Mesendoderm (in vitro differentiated cells): ENCODE measurements at regions not wholly inside any gene's neighbourhood (a gene's known extent, or its start where the extent isn't known, plus 50 kb on each side); places are given as distances from the start of the nearest gene placed in this dataset.
A peak's percentile ranks its signal among the peaks of the same experiment; 100 is the strongest.

ENCODE experiments used
- DNase-seq: peaks from one replicate; pipeline ENCODE4 v3.0.0; 2013
- H2AK5ac ChIP-seq: 2 replicates; pipeline ENCODE4 v1.6.1; 2013; ENCODE audit warnings: low read length, inconsistent platforms
- H2BK120ac ChIP-seq: 2 replicates; pipeline ENCODE4 v1.6.1; 2013; ENCODE audit warnings: low read depth, mild to moderate bottlenecking, low read length, moderate library complexity, mixed read lengths
- H2BK15ac ChIP-seq: replicated peaks from 2 replicates; pipeline ENCODE4 v1.6.1; 2013; ENCODE audit warnings: low read depth, mild to moderate bottlenecking, moderate library complexity
- H2BK5ac ChIP-seq: 2 replicates; pipeline ENCODE4 v1.6.1; 2013; ENCODE audit warnings: low read length, inconsistent platforms
- H3K18ac ChIP-seq: 2 replicates; pipeline ENCODE4 v1.6.1; 2013; ENCODE audit warnings: mild to moderate bottlenecking, low read length, mixed read lengths
- H3K23ac ChIP-seq: one replicate; pipeline ENCODE4 v1.6.1; 2013; ENCODE audit warnings: low read length
- H3K27ac ChIP-seq: 2 replicates; pipeline ENCODE4 v1.5.1; 2013; ENCODE audit warnings: low read depth, mild to moderate bottlenecking, inconsistent platforms, low read length, moderate library complexity
- H3K27me3 ChIP-seq: 2 replicates; pipeline ENCODE4 v1.6.1; 2013; ENCODE audit warnings: low read length, control low read depth, mild to moderate bottlenecking, inconsistent platforms; ENCODE audit not compliant: insufficient read depth, poor library complexity
- H3K36me3 ChIP-seq: 2 replicates; pipeline ENCODE4 v1.6.1; 2013; ENCODE audit warnings: low read length, inconsistent platforms; ENCODE audit not compliant: control insufficient read depth, insufficient read depth
- H3K4ac ChIP-seq: one replicate; pipeline ENCODE4 v1.6.1; 2013; ENCODE audit warnings: low read depth, mild to moderate bottlenecking, low read length, moderate library complexity
- H3K4me1 ChIP-seq: 2 replicates; pipeline ENCODE4 v1.6.1; 2013; ENCODE audit warnings: low read depth, low read length, inconsistent platforms; ENCODE audit not compliant: control insufficient read depth
- H3K4me2 ChIP-seq: 2 replicates; pipeline ENCODE4 v1.6.1; 2013; ENCODE audit warnings: low read length
- H3K4me3 ChIP-seq: 2 replicates; pipeline ENCODE4 v1.5.1; 2013; ENCODE audit warnings: mild to moderate bottlenecking, low read length
- H3K56ac ChIP-seq: one replicate; pipeline ENCODE4 v1.6.1; 2013; ENCODE audit warnings: low read length
- H3K79me1 ChIP-seq: 2 replicates; pipeline ENCODE4 v1.6.1; 2013; ENCODE audit warnings: low read length, inconsistent platforms
- H3K79me2 ChIP-seq: 2 replicates; pipeline ENCODE4 v1.6.1; 2013; ENCODE audit warnings: mild to moderate bottlenecking, low read length; ENCODE audit not compliant: control insufficient read depth, insufficient read depth
- H3K9ac ChIP-seq: 2 replicates; pipeline ENCODE4 v1.6.1; 2013; ENCODE audit warnings: low read length, inconsistent platforms
- H4K5ac ChIP-seq: one replicate; pipeline ENCODE4 v1.6.1; 2013; ENCODE audit warnings: low read length
- H4K8ac ChIP-seq: one replicate; pipeline ENCODE4 v1.6.1; 2013; ENCODE audit warnings: low read depth, mild to moderate bottlenecking, control low read depth, low read length, moderate library complexity
- WGBS: extraction: QIAGEN DNeasy Blood & Tissue Kit; methylation state at CpG from one replicate; pipeline ENCODE4 v1.1.7; 2013; ENCODE audit warnings: low lambda C conversion rate, missing lambda C conversion rate; ENCODE audit not compliant: insufficient coverage; ENCODE audit errors: extremely low coverage; 5-methylcytosine and 5-hydroxymethylcytosine counted together

DNA sequence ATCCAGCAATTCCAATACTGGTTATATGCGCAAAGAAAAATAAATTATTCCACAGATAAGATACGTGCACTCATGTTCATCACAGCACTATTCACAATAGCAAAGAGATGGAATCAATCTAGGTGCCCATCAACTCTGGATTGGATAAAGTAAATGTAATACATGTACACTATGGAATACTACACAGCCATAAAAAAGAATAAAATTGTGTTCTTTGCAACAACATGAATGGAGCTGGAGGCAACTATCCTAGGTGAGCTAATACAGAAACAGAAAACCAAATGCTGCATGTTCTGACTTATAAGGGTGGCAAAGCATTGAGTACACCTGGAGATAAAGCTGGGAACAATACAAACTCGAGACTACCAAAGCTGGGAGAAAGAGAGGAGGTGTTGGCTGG is 787.3 kb downstream of the KCNT2 start:
- no CpG with 5 or more reads among the region's 3 CpGs for WGBS

GRCh38 chr1:195806060-195806459 is 802.2 kb downstream of the KCNT2 start:
- Histone ChIP-seq H2BK5ac (no peak overlapping the region), H3K56ac (no peak overlapping the region), H3K18ac (no peak overlapping the region), H4K8ac (no peak overlapping the region), H3K4me3 (no peak overlapping the region), H3K4me1 (no peaks in the 10 kb centered on the region), H3K9ac (no peak overlapping the region), H2BK15ac (no peak overlapping the region), H3K79me2 (no peaks in the 10 kb centered on the region), H3K79me1 (no peaks in the 10 kb centered on the region), H3K27me3 (no peaks in the 10 kb centered on the region), H3K4ac (no peak overlapping the region), H3K4me2 (no peak overlapping the region), H3K23ac (no peak overlapping the region), H2AK5ac (no peak overlapping the region), H4K5ac (no peak overlapping the region), H3K27ac (no peak overlapping the region), H3K36me3 (no peaks in the 10 kb centered on the region), H2BK120ac (no peak overlapping the region)
- no peak for DNase-seq
- 100% methylated on average over 1 of the region's 2 CpGs for WGBS

More for the DNA sequence above, 787.3 kb downstream of the KCNT2 start:
- Histone ChIP-seq H4K5ac (no peak overlapping the region), H3K27ac (no peak overlapping the region), H3K36me3 (no peaks in the 10 kb centered on the region), H3K4me2 (no peak overlapping the region), H3K4me1 (no peaks in the 10 kb centered on the region), H2BK120ac (no peak overlapping the region), H3K9ac (no peak overlapping the region), H3K79me2 (no peaks in the 10 kb centered on the region), H3K18ac (no peak overlapping the region), H3K4me3 (no peak overlapping the region), H3K23ac (no peak overlapping the region), H2BK5ac (no peak overlapping the region), H3K79me1 (no peaks in the 10 kb centered on the region), H3K56ac (no peak overlapping the region), H3K27me3 (no peaks in the 10 kb centered on the region), H4K8ac (no peak overlapping the region), H2BK15ac (no peak overlapping the region), H2AK5ac (no peak overlapping the region), H3K4ac (no peak overlapping the region)
- DNase-seq, result no peak

DNA sequence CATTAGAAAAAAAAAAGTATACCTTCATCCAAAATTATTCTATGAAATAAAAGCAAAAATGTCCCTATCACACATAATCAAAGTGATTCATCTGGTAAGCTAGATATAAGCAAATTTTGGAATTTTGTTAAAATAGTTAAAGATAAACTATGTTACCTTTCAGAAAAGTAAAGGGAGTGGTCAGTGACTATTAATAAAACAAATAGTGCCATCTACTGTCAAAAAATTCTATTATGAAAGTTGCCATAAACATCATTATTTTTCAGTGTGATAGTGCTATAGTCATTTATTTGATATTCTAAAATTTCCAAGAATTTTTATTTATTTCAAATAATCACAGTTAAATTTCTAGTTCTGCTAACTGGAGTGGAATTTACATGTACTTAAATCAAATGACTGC is 803.7 kb downstream of the KCNT2 start:
- no peak overlapping the region for H3K18ac ChIP-seq
- no peak overlapping the region for H4K5ac ChIP-seq
- no peak for DNase-seq
- H3K4ac ChIP-seq, result no peak overlapping the region
- no peaks in the 10 kb centered on the region for H3K79me2 ChIP-seq
- no peaks in the 10 kb centered on the region for H3K79me1 ChIP-seq
- H3K56ac ChIP-seq, result no peak overlapping the region
- H3K23ac ChIP-seq, result no peak overlapping the region
- no peak overlapping the region for H2BK15ac ChIP-seq
- H3K27ac ChIP-seq, result no peak overlapping the region
- H3K4me3 ChIP-seq, result no peak overlapping the region
- no peak overlapping the region for H2BK5ac ChIP-seq
- H3K9ac ChIP-seq, result no peak overlapping the region
- H3K4me1 ChIP-seq, result no peaks in the 10 kb centered on the region
- no peak overlapping the region for H2AK5ac ChIP-seq
- H3K27me3 ChIP-seq, result no peaks in the 10 kb centered on the region
- no peak overlapping the region for H2BK120ac ChIP-seq
- no peak overlapping the region for H4K8ac ChIP-seq
- no peaks in the 10 kb centered on the region for H3K36me3 ChIP-seq
- no peak overlapping the region for H3K4me2 ChIP-seq

DNA sequence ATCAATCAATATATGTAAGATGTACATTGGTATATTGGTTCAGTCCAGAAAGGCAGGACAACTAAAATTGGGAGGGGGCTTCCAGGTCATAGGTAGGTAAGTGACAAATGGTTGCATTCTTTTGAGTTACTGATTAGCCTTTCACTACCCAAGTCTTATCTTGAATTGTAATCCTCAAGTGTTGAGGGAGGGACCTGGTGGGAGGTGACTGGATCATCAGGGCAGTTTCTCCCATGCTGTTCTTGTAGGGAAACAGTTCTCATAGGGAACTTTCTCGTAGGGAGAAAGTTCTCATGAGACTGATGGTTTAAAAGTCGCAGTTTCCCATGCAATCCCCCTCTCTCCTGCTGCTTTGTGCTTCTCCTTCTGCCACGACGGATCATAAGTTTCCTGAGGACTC is 809.2 kb downstream of the KCNT2 start:
- Histone ChIP-seq H3K4me2 (no peak overlapping the region), H2BK15ac (no peak overlapping the region), H4K8ac (no peak overlapping the region), H2BK5ac (no peak overlapping the region), H3K9ac (no peak overlapping the region), H3K4ac (no peak overlapping the region), H4K5ac (no peak overlapping the region), H3K27ac (no peak overlapping the region), H3K36me3 (no peaks in the 10 kb centered on the region), H3K79me1 (no peaks in the 10 kb centered on the region), H2AK5ac (no peak overlapping the region), H3K79me2 (no peaks in the 10 kb centered on the region), H3K56ac (no peak overlapping the region), H3K4me1 (no peaks in the 10 kb centered on the region), H2BK120ac (no peak overlapping the region), H3K4me3 (no peak overlapping the region), H3K23ac (no peak overlapping the region), H3K18ac (no peak overlapping the region), H3K27me3 (no peaks in the 10 kb centered on the region)
- DNase-seq, result peak; percentile 84
- WGBS, result no CpG with 5 or more reads among the region's 4 CpGs

DNA sequence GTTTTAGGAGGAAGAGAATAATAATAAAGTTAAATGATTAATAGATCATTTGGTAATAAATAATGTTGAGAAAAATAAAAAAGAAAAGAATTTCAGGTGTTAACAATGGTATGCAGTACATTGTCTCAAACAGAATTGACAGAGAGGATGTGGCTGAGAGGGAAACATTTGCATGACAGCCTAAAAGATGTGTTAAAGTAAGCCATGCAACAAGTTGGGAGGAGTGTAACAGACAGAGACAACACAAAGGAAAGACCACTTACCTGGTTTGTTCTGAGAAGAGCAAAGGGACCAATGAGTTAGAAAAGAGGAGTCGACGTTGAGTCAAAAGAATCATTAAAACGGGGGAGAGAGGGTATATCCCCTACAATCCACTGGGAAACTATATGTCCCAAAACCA is 814.0 kb downstream of the KCNT2 start:
- H3K18ac ChIP-seq, result no peak overlapping the region
- H3K36me3 ChIP-seq, result no peaks in the 10 kb centered on the region
- no peak overlapping the region for H3K27ac ChIP-seq
- H3K23ac ChIP-seq, result no peak overlapping the region
- H3K79me1 ChIP-seq, result no peaks in the 10 kb centered on the region
- no peak overlapping the region for H2BK120ac ChIP-seq
- no peak overlapping the region for H3K4ac ChIP-seq
- no peak overlapping the region for H2BK15ac ChIP-seq
- no peak overlapping the region for H3K56ac ChIP-seq
- no peaks in the 10 kb centered on the region for H3K27me3 ChIP-seq
- no peak overlapping the region for H4K5ac ChIP-seq
- no peaks in the 10 kb centered on the region for H3K4me1 ChIP-seq
- no peak overlapping the region for H4K8ac ChIP-seq
- H3K79me2 ChIP-seq, result no peaks in the 10 kb centered on the region
- H3K4me2 ChIP-seq, result no peak overlapping the region
- WGBS, result no CpG with 5 or more reads among the region's 3 CpGs
- H2AK5ac ChIP-seq, result no peak overlapping the region
- no peak overlapping the region for H3K9ac ChIP-seq
- DNase-seq, result peak; percentile 10
- H2BK5ac ChIP-seq, result no peak overlapping the region
- H3K4me3 ChIP-seq, result no peak overlapping the region

DNA sequence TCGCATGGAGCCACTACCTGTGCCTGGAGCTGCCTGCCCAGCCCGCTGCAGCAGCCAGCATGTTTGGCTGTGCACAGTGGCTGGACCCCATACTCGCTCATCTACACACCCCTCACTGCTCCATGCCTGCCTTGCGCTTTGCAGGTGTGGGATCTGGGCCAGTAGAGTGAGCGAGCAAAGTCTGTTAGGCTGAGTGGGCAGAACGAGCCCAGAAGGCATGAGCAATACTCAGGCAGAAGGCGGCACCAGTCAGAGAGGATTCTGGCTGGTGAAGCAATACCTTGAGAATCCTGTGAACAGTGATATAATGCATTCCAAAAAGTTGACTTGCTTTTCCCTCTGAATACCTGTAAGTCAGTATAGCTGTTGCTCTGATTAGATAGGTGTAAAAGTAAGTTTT is 816.4 kb downstream of the KCNT2 start:
- Histone ChIP-seq H3K4ac (no peak overlapping the region), H3K27me3 (no peaks in the 10 kb centered on the region), H2BK5ac (no peak overlapping the region), H3K23ac (no peak overlapping the region), H3K18ac (no peak overlapping the region), H2AK5ac (no peak overlapping the region), H2BK120ac (no peak overlapping the region), H3K4me1 (no peaks in the 10 kb centered on the region), H3K4me3 (no peak overlapping the region), H3K79me1 (no peaks in the 10 kb centered on the region), H3K27ac (no peak overlapping the region), H3K56ac (no peak overlapping the region), H4K8ac (no peak overlapping the region), H2BK15ac (no peak overlapping the region), H3K36me3 (no peaks in the 10 kb centered on the region), H3K79me2 (no peaks in the 10 kb centered on the region), H3K9ac (no peak overlapping the region), H4K5ac (no peak overlapping the region), H3K4me2 (no peak overlapping the region)
- DNase-seq, result no peak
- WGBS, result no CpG with 5 or more reads among the region's 7 CpGs
